Upper lobe of left lung (tissue), 4 donors: ENCODE measurements at regions not wholly inside any gene's neighbourhood (a gene's known extent, or its start where the extent isn't known, plus 50 kb on each side); places are given as distances from the start of the nearest gene placed in this dataset.

Experiments used
- EP300 ChIP-seq, 4 donors: sonication (generic); formaldehyde crosslinking; IDR thresholded peaks; one replicate each; pipeline ENCODE4 v1.5.1; 2017; ENCODE audit warnings: antibody characterized with exemption in 4 of 4, control low read depth in 2 of 4
- POLR2A ChIP-seq, 4 donors: fragments of 450-650 bp; IDR thresholded peaks; one replicate each; pipeline ENCODE4 v1.5.1; 2016 to 2017; ENCODE audit warnings: antibody characterized with exemption in 4 of 4, mild to moderate bottlenecking in 2 of 4
- POLR2AphosphoS5 ChIP-seq, 2 donors: sonication (generic); formaldehyde crosslinking; IDR thresholded peaks; one replicate each; pipeline ENCODE4 v1.5.1; 2017; ENCODE audit warnings: antibody characterized with exemption in 2 of 2
- TF ChIP-seq, protein P1 (sequence below), 6 experiments: fragments of 450-650 bp in 4 of 6; fragments of 200-600 bp in 2 of 6; sonication (generic) in 2 of 6; IDR thresholded peaks; one replicate each; pipeline ENCODE4 v1.5.1; 2016 to 2019; ENCODE audit warnings: antibody characterized with exemption in 6 of 6

DNA sequence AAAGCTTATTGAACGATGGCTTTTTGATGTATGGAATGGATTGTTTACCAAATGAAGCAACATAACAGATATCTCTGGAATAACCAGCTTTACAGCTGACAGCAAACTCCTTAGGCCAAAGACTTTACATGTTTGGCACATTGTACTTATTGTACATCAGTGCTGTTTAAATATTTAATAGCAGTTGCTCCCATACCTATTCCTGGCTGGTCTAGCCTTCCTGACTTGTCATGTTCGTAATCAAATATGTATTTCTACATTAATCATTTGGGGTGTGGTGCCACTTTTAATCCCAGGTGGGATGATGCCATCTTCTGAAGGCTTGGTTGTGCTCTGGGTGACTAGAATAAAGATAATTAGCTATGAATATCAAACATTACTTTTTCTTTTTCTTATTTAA lies 67.4 kb upstream of the FRY start:
- TF ChIP-seq, protein P1, sequence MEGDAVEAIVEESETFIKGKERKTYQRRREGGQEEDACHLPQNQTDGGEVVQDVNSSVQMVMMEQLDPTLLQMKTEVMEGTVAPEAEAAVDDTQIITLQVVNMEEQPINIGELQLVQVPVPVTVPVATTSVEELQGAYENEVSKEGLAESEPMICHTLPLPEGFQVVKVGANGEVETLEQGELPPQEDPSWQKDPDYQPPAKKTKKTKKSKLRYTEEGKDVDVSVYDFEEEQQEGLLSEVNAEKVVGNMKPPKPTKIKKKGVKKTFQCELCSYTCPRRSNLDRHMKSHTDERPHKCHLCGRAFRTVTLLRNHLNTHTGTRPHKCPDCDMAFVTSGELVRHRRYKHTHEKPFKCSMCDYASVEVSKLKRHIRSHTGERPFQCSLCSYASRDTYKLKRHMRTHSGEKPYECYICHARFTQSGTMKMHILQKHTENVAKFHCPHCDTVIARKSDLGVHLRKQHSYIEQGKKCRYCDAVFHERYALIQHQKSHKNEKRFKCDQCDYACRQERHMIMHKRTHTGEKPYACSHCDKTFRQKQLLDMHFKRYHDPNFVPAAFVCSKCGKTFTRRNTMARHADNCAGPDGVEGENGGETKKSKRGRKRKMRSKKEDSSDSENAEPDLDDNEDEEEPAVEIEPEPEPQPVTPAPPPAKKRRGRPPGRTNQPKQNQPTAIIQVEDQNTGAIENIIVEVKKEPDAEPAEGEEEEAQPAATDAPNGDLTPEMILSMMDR (IDR thresholded peaks at IDR 0.05), result no peak
- TF ChIP-seq POLR2AphosphoS5 (IDR thresholded peaks at IDR 0.05) (no peak), EP300 (IDR thresholded peaks at IDR 0.05) (no peak), POLR2A (IDR thresholded peaks at IDR 0.05) (no peak)
